Lower leg skin (tissue), 3 donors: ENCODE measurements at regions not wholly inside any gene's neighbourhood (a gene's known extent, or its start where the extent isn't known, plus 50 kb on each side); places are given as distances from the start of the nearest gene placed in this dataset.
"Not testable (repeated sequence)": the region's sequence is repeated elsewhere in the genome, so short reads cannot be mapped to it uniquely, and the experiment has no call there.

ENCODE experiments used
- CTCF ChIP-seq, 3 donors: fragments of 450-650 bp; IDR thresholded peaks; one replicate each; pipeline ENCODE4 v1.5.1; 2016; ENCODE audit warnings: antibody characterized with exemption in 3 of 3, mild to moderate bottlenecking in 3 of 3, moderate library complexity in 2 of 3
- POLR2A ChIP-seq, 2 donors: fragments of 450-650 bp; IDR thresholded peaks; one replicate each; pipeline ENCODE4 v1.6.1; 2016 to 2017; ENCODE audit warnings: antibody characterized with exemption in 2 of 2, mild to moderate bottlenecking in 1 of 2, moderate library complexity in 1 of 2

DNA sequence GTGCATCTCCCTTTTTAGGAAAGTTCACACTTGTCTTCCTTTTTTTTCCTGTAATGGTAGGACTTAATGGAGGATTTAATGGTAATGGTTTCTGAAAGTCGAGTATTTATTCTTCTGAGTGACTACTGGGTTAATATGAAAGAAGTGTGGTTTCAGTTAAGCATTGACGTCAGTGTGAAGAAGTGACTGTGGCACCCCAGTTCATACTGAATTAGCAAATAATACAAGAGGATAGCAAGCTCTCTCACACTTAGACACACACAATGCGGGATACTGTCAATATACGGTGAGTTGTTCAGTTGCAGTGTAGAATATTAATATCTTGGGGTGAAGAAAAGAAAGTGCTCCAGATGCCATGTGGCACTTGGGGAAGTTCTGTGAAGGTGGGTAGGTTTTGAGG, 167.6 kb upstream of the GOLGA6L22 start:
- TF ChIP-seq CTCF, POLR2A (IDR thresholded peaks at IDR 0.05): not testable (repeated sequence)
